NOMO-1 treated with DMSO at 0.1 percent for 48 hours (cell line): ENCODE measurements at regions not wholly inside any gene's neighbourhood (a gene's known extent, or its start where the extent isn't known, plus 50 kb on each side); places are given as distances from the start of the nearest gene placed in this dataset.

Experiments
- DNase-seq: peaks from one replicate; lab custom pipeline; 2025; ENCODE audit not compliant: unreplicated experiment; lab: John Stamatoyannopoulos, UW

GRCh38 chr2:63658176-63658968 lies 69.6 kb downstream of the MDH1 start:
- no peak for DNase-seq

DNA sequence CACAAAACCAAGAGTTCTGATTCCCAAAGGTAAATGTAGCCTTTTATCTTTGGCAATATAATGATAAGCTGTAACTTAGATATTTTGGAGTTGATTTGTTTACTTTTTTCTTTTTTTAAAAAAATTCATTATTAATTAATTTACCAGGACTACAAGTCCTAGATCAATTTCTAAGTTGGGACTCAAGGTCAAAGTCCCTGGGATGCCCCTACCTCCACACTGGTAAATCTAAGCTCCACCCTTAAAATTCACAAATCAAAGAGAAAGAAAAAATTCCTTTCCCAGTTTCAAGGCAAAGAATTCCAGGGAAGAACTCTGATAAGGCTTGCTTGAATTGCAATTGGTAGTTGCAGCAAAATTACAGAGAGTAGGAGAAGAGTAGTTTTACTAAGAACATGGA lies 71.3 kb downstream of the MDH1 start:
- no peak for DNase-seq

DNA sequence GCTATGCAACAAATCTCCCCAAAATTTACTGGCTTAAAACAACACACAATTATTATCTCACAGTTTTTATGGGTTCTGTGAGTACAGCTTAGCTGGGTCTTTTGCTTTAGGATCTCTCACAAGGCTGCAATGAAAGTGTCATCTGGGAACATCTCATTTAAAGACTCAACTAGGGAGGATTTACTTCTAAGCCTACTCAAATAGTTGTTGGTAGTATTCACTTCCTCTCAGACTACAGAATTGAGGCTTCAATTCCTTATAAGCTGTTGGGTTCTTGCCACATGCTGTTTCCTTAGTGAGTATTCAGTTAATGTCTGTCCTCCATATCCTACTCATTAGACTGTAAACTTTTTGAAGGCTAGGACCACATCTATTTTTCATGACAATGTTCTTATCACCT lies 72.3 kb downstream of the MDH1 start:
- DNase-seq: peak; percentile 12

- no peak for DNase-seq
These were observed 73.5 kb downstream of the MDH1 start for GRCh38 chr2:63662028-63662804.

- no peak for DNase-seq
These were observed 74.5 kb downstream of the MDH1 start for GRCh38 chr2:63663013-63663864.

DNA sequence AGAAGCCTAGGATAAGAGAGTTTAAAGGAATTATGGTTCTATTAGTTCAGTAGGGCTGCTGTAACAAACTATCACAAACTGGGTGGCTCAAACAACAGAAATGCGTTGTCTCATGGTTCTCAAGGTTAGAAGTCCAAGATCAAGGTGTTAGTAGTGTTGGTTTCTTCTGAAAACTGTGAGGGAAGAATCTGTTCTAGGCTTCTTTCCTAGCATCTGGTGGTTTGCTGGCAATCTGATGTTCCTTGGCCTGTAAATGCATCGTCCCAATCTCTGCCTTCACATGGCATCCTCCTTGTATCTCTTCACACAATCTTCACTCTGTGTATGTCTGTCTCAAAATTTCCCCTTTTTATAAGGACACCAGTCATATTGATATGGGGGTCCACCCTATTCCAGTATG lies 76.3 kb downstream of the MDH1 start:
- DNase-seq: no peak

- DNase-seq: no peak
These were observed 77.2 kb downstream of the MDH1 start for GRCh38 chr2:63665846-63666475.

DNA sequence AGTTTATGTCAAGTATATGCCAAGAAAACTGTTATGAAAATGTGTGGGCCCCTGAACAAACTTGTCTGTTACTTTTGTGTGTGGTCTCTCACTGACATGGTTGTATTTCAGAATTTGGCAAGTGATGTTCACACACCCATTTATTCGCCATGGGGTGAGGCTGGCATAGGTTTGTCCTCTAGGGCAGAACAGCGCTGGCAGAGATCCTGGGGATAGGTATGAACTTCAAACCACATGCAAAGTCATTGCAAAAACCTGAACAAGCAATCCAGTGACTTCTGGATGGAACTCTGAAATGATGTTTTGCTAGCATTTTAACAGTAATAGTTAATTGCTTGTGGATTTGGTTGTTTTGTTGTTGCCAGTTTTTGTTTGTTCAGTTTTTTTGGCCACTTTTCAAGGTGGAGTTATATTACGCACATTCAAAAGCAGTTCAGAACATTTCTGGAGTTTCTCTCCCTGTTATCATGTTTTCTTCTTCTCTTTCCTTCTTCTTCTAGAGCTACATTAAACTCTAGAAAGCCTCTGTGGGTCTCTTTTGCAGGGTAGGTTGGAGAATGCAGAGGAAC lies 78.5 kb downstream of the MDH1 start:
- DNase-seq: no peak

GRCh38 chr2:63668000-63668399 lies 79.2 kb downstream of the MDH1 start:
- no peak for DNase-seq

DNA sequence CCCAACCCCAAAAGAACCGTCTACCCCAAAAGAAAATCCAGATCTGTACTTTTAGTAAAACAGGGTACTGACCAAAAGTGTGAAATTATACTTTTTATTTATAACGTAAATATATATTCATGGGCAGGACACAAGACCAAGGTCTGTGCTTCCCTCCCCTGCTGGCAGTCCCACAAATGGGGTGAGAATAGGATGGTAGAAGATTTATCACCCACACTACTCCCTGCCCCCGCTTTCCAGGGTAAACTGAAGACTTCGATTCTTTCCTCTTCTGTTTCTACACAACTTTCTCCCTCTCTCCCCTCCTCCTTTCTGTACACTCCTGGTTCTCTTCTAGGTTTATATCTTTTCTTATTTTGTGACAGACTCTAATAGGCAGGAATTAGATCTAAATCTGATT lies 79.7 kb downstream of the MDH1 start:
- no peak for DNase-seq

DNA sequence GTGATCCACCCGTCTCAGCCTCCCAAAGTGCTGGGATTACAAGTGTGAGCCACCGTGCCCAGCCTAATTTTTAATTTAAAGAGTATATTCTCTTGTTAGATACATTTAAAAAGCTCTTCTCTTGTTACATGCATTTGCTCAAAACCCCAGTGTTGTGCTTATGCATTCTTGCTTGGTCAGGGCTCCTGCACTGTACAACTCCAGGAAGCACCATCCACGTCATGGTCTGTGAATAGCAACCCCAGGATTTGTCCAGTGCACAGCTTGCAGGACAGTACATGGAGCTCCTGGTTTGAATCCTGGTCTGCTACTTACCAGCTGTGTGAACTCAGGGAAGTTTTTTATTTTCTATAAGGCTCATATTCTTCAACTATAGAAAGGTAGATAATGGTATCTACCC lies 80.8 kb downstream of the MDH1 start:
- DNase-seq: no peak

GRCh38 chr2:63673865-63674533 lies 85.2 kb downstream of the MDH1 start:
- DNase-seq: no peak

GRCh38 chr2:63675026-63675425 lies 86.3 kb downstream of the MDH1 start:
- DNase-seq: no peak

- DNase-seq: no peak
These were observed 87.4 kb downstream of the MDH1 start for GRCh38 chr2:63676135-63676534.

DNA sequence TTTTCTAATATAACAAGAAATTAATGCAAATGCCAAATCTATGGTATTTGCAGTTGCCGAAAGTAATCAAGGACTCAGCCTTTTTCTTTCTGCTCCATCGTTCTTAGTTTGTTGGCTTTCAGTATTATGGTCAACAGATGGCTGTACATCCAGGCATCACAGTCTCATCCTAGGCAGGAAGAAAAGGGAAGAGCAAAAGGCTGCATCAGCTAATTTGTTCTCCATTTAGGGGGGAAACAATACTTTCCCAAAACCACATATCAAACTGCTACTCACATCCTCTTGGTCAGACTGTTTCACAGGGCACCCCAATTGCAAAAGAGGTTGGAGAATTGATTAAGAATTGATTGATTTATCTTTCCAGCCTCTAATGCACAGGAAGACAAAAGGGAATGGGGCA lies 89.3 kb downstream of the MDH1 start:
- no peak for DNase-seq

- no peak for DNase-seq
These were observed 89.8 kb downstream of the MDH1 start for GRCh38 chr2:63678551-63678950.

GRCh38 chr2:63679252-63679855 lies 90.6 kb downstream of the MDH1 start:
- no peak for DNase-seq

- DNase-seq: no peak
These were observed 91.7 kb downstream of the MDH1 start for GRCh38 chr2:63680455-63680854.

DNA sequence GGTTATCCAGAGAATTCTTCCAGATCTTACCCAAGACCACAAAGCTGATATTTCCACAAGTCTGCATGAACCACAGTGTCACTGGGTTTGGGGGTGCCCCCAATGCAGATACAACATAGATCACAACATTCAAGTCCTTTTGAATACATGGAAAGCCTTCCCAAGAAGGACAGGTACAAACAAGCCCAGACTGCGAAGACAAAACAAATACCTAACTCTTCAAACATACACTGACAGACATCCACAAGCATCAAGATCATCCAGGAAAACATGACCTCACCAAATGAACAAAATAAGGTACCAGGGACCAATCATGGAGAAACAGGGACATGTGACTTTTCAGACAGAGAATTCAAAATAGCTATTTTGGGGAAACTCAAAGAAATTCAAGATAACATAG lies 93.1 kb downstream of the MDH1 start:
- DNase-seq: no peak
